GM10248 (cell line): ENCODE measurements at regions not wholly inside any gene's neighbourhood (a gene's known extent, or its start where the extent isn't known, plus 50 kb on each side); places are given as distances from the start of the nearest gene placed in this dataset.

Experiments
- CTCF ChIA-PET: fragments of 300-600 bp; sonication (Branson Sonifier 250); formaldehyde crosslinking; extraction: SDS; loops from one replicate; lab custom pipeline; 2021; ENCODE audit warnings: antibody characterized with exemption; lab: Yijun Ruan, JAX
- POLR2A ChIA-PET: fragments of 350-650 bp; sonication (Branson Sonifier 250); formaldehyde crosslinking; extraction: SDS; loops from one replicate; lab custom pipeline; 2020; ENCODE audit warnings: antibody characterized with exemption; lab: Yijun Ruan, JAX
- DNase-seq: peaks from one replicate; pipeline ENCODE4 v3.0.0; 2012; ENCODE audit errors: extremely low spot score
- CTCF ChIP-seq: IDR thresholded peaks from 2 replicates; pipeline ENCODE4 v1.5.1; 2012; ENCODE audit warnings: mild to moderate bottlenecking, low read depth; ENCODE audit errors: extremely low read depth, missing control alignments, control extremely low read depth

- ChIA-PET POLR2A (no interaction called here), CTCF (no interaction called here)
- no peak for DNase-seq
- TF ChIP-seq CTCF, result no peak
These were observed 638.5 kb downstream of the MED13L start for GRCh38 chr12:115638733-115639647.

GRCh38 chr12:115636546-115636945 lies 640.9 kb downstream of the MED13L start:
- TF ChIP-seq CTCF, result no peak
- DNase-seq, result no peak
- ChIA-PET POLR2A (no interaction called here), CTCF (no interaction called here)

GRCh38 chr12:115632308-115632707 lies 645.2 kb downstream of the MED13L start:
- DNase-seq, result no peak
- ChIA-PET POLR2A (no interaction called here), CTCF (no interaction called here)
- peak; percentile 5 for TF ChIP-seq CTCF

- TF ChIP-seq CTCF, result no peak
- no peak for DNase-seq
- ChIA-PET POLR2A (no interaction called here), CTCF (no interaction called here)
These were observed 647.4 kb downstream of the MED13L start for GRCh38 chr12:115630136-115630535.

GRCh38 chr12:115626210-115626609 lies 651.3 kb downstream of the MED13L start:
- TF ChIP-seq CTCF, result no peak
- CTCF ChIA-PET, result no interaction called here
- POLR2A ChIA-PET, result no interaction called here
- DNase-seq, result no peak

- no peak for TF ChIP-seq CTCF
- POLR2A ChIA-PET, result no interaction called here
- no peak for DNase-seq
- CTCF ChIA-PET, result interaction anchor here (0.9 to 1.3 kb wide), 2 partner anchors 10 to 518 kb away, joined by 3 read pairs; no protein-coding TSS in a partner anchor
These were observed 653.6 kb downstream of the MED13L start for GRCh38 chr12:115623764-115624334.
